HCT116 (cell line): ENCODE measurements at regions not wholly inside any gene's neighbourhood (a gene's known extent, or its start where the extent isn't known, plus 50 kb on each side); places are given as distances from the start of the nearest gene placed in this dataset.

Experiments
- CBX3 ChIP-seq: IDR thresholded peaks from 2 replicates; pipeline ENCODE4 v1.6.1; 2012; ENCODE audit warnings: low read depth
- EZH2 ChIP-seq: fragments of 200-600 bp; sonication (generic); IDR thresholded peaks from 2 replicates; pipeline ENCODE4 v1.6.1; 2017; ENCODE audit warnings: antibody characterized with exemption, mixed run types
- POLR2A ChIP-seq: IDR thresholded peaks from 2 replicates; pipeline ENCODE4 v1.7.0; 2011; ENCODE audit warnings: borderline replicate concordance; ENCODE audit not compliant: insufficient read depth, insufficient read length; ENCODE audit errors: extremely low read depth
- RAD21 ChIP-seq: IDR thresholded peaks from 2 replicates; pipeline ENCODE4 v1.6.1; 2012; ENCODE audit warnings: low read depth, mild to moderate bottlenecking
- TCF7L2 ChIP-seq: IDR thresholded peaks from 2 replicates; pipeline ENCODE4 v1.7.0; 2011; ENCODE audit warnings: borderline replicate concordance, inconsistent platforms; ENCODE audit not compliant: insufficient read depth, insufficient read length; ENCODE audit errors: extremely low read depth
- TF ChIP-seq, protein P1 (sequence below), 3 experiments: fragments of 200-600 bp in 1 of 3; sonication (generic) in 1 of 3; IDR thresholded peaks in 2 of 3; conservative IDR thresholded peaks in 1 of 3; 2 replicates each; pipeline ENCODE4 v1.5.1; 2012 to 2017; ENCODE audit warnings: low read depth in 2 of 3, low read length in 2 of 3, antibody characterized with exemption in 1 of 3, borderline replicate concordance in 1 of 3, control low read depth in 1 of 3, mild to moderate bottlenecking in 1 of 3, mixed read lengths in 1 of 3, mixed run types in 1 of 3, moderate library complexity in 1 of 3; ENCODE audit not compliant: insufficient read depth in 1 of 3

DNA sequence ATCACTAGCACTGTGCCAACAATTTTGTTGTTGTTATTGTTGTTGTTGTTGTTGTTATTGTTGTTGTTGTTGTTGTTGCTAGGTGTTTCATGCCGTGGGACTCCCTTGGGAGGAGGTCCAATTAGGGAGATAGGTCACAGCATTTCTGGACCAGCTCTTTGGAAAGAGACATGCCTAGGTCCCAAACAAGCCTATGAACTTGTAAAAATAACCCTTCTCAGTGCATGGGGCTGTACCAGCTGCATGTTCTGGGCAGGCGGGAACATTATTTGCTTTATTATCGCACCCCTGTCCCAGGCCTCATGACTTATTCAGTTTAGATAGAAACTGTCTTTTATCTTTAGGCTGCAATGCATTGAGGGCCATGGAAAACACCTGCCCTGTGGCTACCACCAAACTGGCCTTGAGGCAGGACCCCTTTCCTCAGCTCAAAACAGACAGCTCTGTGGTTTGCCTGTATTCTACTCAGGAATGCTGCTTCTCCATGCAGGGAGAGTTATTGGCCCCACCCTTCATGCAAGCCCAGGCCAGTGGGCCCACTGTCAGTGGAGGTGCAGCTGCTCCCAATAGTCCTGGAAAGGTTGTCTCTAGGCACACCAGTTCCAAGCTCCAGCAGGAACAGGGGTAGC lies 386.5 kb upstream of the BRINP3 start:
- no peak for TF ChIP-seq POLR2A
- TF ChIP-seq CBX3 = no peak
- TF ChIP-seq TCF7L2 = no peak
- TF ChIP-seq, protein P1, sequence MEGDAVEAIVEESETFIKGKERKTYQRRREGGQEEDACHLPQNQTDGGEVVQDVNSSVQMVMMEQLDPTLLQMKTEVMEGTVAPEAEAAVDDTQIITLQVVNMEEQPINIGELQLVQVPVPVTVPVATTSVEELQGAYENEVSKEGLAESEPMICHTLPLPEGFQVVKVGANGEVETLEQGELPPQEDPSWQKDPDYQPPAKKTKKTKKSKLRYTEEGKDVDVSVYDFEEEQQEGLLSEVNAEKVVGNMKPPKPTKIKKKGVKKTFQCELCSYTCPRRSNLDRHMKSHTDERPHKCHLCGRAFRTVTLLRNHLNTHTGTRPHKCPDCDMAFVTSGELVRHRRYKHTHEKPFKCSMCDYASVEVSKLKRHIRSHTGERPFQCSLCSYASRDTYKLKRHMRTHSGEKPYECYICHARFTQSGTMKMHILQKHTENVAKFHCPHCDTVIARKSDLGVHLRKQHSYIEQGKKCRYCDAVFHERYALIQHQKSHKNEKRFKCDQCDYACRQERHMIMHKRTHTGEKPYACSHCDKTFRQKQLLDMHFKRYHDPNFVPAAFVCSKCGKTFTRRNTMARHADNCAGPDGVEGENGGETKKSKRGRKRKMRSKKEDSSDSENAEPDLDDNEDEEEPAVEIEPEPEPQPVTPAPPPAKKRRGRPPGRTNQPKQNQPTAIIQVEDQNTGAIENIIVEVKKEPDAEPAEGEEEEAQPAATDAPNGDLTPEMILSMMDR (IDR thresholded peaks at IDR 0.05 in 2 of 3, conservative IDR thresholded peaks at IDR 0.05 in 1 of 3; ENCODE audit: borderline replicate concordance in 1 of 3, insufficient read depth in 1 of 3, low read depth in 2 of 3, low read length in 2 of 3) = no peak
- no peak for TF ChIP-seq RAD21
- no peak for TF ChIP-seq EZH2
